GM15510 (cell line): ENCODE measurements at regions not wholly inside any gene's neighbourhood (a gene's known extent, or its start where the extent isn't known, plus 50 kb on each side); places are given as distances from the start of the nearest gene placed in this dataset.

Experiments
- POLR2A ChIP-seq: IDR thresholded peaks from 3 replicates; pipeline ENCODE4 v1.6.1; 2011; ENCODE audit warnings: borderline replicate concordance; ENCODE audit not compliant: insufficient read length; ENCODE audit errors: extremely low read depth

DNA sequence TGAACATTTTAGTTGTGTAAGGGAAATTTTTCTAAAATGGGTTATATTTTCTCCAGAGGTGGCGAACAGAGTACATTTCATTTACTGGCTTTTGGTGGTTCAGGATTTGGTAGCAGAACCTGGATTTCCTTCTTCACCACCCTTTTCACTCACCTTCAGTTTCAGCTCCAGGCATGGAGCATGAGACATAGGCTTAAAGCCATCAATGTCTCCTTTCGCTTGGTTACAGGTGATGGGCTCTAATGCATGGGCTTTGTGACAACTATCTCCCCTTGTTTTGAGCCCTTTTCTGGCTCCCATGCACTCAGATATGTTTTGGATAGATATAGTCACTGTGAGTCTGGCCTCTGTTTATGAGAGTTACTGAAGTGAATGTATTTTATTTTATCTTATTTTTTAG is 96.6 kb upstream of the ANKRD28 start:
- TF ChIP-seq POLR2A, result no peak

GRCh38 chr3:15896500-15896899 is 98.7 kb upstream of the ANKRD28 start:
- TF ChIP-seq POLR2A, result no peak

DNA sequence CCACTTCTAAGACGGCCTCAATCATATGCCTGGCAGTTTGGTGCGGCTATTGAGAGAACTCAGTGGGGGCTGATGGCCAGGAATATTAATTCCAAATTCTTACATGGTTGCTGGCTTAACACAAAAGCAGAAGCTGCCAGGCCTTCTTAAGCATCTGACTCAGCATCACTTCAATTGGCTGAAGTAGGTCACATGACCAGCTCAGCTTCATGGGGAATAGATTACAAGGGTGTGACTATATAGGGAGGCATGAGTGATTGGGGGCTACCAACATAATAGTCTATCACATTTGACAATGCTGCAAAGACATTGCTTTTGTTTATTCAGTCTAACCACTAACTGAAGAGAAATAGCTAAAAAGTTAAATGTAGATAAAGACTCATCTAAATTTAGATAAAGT is 101.6 kb upstream of the ANKRD28 start:
- TF ChIP-seq POLR2A, result no peak

DNA sequence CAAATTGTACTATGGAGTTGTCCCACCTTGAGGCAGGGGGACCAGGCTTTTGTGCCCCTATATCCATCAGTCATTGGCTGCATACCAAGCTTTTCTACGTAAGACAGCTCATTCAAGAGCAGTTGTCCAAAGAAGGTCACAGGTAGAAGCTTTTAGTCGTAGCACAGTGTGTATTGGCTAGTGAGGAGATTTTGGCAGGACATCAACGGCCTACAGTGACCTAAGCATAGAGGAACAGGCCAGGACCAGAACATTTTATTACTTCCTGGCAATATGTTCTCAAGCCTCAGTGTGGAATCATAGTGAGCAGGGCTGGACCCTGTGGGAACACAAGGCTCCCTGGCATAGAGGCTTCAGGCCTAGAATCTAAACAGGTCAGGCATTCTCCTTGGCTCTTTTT is 105.4 kb upstream of the ANKRD28 start:
- TF ChIP-seq POLR2A, result no peak

DNA sequence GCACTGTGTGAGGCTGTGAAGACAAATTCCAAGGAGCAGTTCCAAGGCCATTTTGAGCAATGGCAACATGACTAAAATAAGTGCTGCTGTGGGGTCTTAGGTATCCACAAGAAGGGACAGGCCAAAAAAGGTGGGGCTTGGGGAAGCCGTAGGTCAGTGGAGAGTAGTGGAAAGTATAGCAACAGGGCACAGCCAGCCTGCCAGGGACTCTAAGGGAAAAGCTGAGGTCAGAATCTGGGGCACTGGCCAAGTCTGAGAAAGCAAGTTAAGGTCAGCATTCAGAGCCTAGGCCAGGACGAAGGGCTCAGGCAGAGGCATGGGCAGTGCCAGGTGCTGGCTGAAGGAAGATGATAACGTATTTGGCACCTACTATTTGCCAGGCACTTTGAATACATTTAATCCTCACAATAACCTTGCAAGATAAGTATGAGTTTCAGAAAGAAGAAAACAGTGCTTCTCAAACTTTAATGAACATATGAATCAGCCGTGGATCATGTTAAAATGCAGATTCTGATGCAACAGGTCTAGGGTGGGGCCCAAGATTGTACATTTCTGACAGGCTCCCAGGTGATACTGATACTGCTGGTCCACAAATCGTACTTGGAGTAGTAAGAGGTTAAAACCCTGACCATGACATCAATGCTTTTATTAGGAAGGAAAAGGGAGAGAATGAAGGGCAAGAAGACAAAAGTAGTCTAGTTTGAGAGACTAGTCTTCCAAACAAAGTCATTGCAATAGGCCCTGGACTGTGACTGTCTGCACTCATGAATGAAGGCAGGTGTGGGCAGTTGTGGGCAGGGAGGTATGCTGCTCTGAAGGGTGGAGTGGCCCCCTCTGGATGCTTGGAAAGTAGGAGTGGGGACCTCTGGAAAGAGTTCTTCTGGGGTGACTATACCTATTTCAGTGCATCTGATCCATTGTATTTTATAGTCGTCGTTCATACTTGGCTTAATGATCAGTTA is 106.3 kb upstream of the ANKRD28 start:
- no peak for TF ChIP-seq POLR2A

DNA sequence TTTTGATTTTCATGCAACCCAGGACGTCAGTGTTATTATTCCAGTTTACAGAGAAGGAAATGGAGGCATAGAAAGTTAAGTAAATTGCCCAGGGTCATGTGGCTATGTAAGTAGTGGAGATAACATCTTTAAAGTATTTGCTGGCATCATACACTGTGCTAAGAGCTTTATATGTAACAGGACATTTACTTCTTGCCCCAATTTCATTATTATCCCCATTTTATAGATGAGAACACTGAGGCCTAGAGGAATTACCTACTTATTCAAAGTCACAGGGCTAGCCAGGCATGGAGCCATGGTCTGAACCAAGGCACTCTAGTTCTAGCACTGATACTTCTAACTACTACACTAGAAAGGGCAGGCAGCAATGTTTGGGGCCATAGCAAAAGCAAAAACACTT is 107.3 kb upstream of the ANKRD28 start:
- TF ChIP-seq POLR2A, result no peak

- TF ChIP-seq POLR2A, result no peak
Measured at GRCh38 chr3:15918988-15919387, 121.2 kb upstream of the ANKRD28 start.

GRCh38 chr3:15919971-15920370 is 122.2 kb upstream of the ANKRD28 start:
- TF ChIP-seq POLR2A, result no peak

GRCh38 chr3:15923640-15924405 is 126.0 kb upstream of the ANKRD28 start:
- TF ChIP-seq POLR2A, result no peak

- no peak for TF ChIP-seq POLR2A
Measured at GRCh38 chr3:15924914-15925313, 127.1 kb upstream of the ANKRD28 start.

DNA sequence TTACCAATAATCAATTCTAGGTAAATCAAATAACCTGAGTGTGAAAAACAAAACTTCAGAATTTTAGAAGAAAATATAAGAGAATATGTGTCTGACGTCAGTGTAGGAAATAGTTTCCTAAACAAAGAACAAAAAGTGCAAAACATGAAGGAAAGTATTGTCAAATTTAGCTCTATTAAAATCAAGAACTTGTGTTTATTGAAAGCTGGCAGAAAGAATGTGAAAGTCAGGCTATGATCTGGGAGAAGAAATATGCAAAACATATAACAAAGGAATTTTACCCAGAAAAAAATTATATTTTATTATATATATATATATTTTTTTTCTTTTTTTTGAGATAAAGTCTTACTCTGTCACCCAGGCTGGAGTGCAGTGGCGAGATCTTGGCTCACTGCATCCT is 129.1 kb upstream of the ANKRD28 start:
- no peak for TF ChIP-seq POLR2A

- TF ChIP-seq POLR2A, result no peak
Measured at GRCh38 chr3:15927969-15928368, 130.2 kb upstream of the ANKRD28 start.

DNA sequence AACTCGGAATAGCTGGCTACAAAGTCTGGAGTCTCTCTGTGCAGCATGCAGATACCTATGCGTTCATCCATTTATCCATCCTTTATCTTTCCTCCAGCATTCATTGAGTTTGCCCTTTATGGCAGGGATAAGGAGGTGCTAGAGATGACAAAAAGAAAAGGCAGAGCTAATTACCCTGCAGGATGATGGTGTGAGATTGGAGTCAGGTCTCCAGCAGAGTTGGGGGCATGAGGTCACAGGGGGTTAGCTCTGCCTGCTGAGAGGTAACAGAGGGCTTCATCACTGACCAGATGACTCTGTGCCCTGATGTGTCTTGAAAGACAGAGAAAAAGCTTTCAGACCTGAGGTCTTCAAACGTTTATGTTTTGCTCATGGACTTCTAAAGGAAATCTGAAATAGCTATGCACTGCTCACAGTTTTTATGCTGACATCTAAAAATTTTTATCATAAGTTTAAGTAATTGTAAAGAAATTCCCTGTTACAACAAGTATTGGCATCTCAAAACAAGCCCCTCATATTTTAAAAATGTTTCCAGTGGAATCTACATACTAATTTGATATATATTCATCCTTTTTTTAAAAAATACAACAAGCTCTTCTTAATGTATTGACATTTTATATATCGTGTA is 132.3 kb upstream of the ANKRD28 start:
- TF ChIP-seq POLR2A, result no peak

- no peak for TF ChIP-seq POLR2A
Measured at GRCh38 chr3:15932348-15933300, 134.8 kb upstream of the ANKRD28 start.
